ENCODE measurements at regions not wholly inside any gene's neighbourhood (a gene's known extent, or its start where the extent isn't known, plus 50 kb on each side); places are given as distances from the start of the nearest gene placed in this dataset.
A peak's percentile ranks its signal among the peaks of the same experiment; 100 is the strongest.

GRCh38 chr18:42185486-42185885 is 230.5 kb downstream of the PIK3C3 start:
- Histone ChIP-seq H3K4me1 (ENCODE audit: control insufficient read depth, insufficient read depth, low read length, unreplicated experiment) (peaks cover 14% of the 10 kb centered on the region), H3K27ac (ENCODE audit: low read depth, low read length) (no peak overlapping the region), H3K79me2 (ENCODE audit: control insufficient read depth, insufficient read depth, low read length, unreplicated experiment) (no peaks in the 10 kb centered on the region), H3K4me3 (ENCODE audit: low read depth, low read length) (no peak overlapping the region), H2AFZ (ENCODE audit: low read length, unreplicated experiment) (no peak overlapping the region), H3K36me3 (ENCODE audit: insufficient read depth, low read length) (no peaks in the 10 kb centered on the region), H3K27me3 (ENCODE audit: insufficient read depth, low read length) (peaks cover 7% of the 10 kb centered on the region)

- H3K79me2 ChIP-seq (ENCODE audit: control insufficient read depth, insufficient read depth, low read length, unreplicated experiment): no peaks in the 10 kb centered on the region
- peaks cover 20% of the 10 kb centered on the region for H3K4me1 ChIP-seq (ENCODE audit: control insufficient read depth, insufficient read depth, low read length, unreplicated experiment)
- H3K36me3 ChIP-seq (ENCODE audit: insufficient read depth, low read length): no peaks in the 10 kb centered on the region
- peaks cover 7% of the 10 kb centered on the region; the same call in 1 of the 2 replicates for H3K27me3 ChIP-seq (ENCODE audit: insufficient read depth, low read length)
- no peak overlapping the region for H3K27ac ChIP-seq (ENCODE audit: low read depth, low read length)
- no peak overlapping the region for H2AFZ ChIP-seq (ENCODE audit: low read length, unreplicated experiment)
- no peak overlapping the region for H3K4me3 ChIP-seq (ENCODE audit: low read depth, low read length)
These were observed 232.8 kb downstream of the PIK3C3 start for GRCh38 chr18:42187611-42188380.

- Histone ChIP-seq H3K27me3 (ENCODE audit: insufficient read depth, low read length) (peaks cover 7% of the 10 kb centered on the region; the same call in 1 of the 2 replicates), H3K4me3 (ENCODE audit: low read depth, low read length) (no peak overlapping the region), H3K4me1 (ENCODE audit: control insufficient read depth, insufficient read depth, low read length, unreplicated experiment) (peaks cover 7% of the 10 kb centered on the region), H3K36me3 (ENCODE audit: insufficient read depth, low read length) (no peaks in the 10 kb centered on the region), H2AFZ (ENCODE audit: low read length, unreplicated experiment) (no peak overlapping the region), H3K79me2 (ENCODE audit: control insufficient read depth, insufficient read depth, low read length, unreplicated experiment) (no peaks in the 10 kb centered on the region), H3K27ac (ENCODE audit: low read depth, low read length) (no peak overlapping the region)
These were observed 235.6 kb downstream of the PIK3C3 start for GRCh38 chr18:42190643-42191042.

- Histone ChIP-seq H3K27me3 (ENCODE audit: insufficient read depth, low read length) (peaks cover 11% of the 10 kb centered on the region), H2AFZ (ENCODE audit: low read length, unreplicated experiment) (no peak overlapping the region), H3K36me3 (ENCODE audit: insufficient read depth, low read length) (no peaks in the 10 kb centered on the region), H3K79me2 (ENCODE audit: control insufficient read depth, insufficient read depth, low read length, unreplicated experiment) (no peaks in the 10 kb centered on the region), H3K4me1 (ENCODE audit: control insufficient read depth, insufficient read depth, low read length, unreplicated experiment) (peaks cover 7% of the 10 kb centered on the region), H3K4me3 (ENCODE audit: low read depth, low read length) (no peak overlapping the region), H3K27ac (ENCODE audit: low read depth, low read length) (peak overlapping the region; percentile 42; the same call in 1 of the 2 replicates)
These were observed 237.5 kb downstream of the PIK3C3 start for GRCh38 chr18:42192251-42193248.

- no peak overlapping the region for H3K27ac ChIP-seq (ENCODE audit: low read depth, low read length)
These were observed 241.6 kb downstream of the PIK3C3 start for GRCh38 chr18:42196651-42197050.

GRCh38 chr18:42201137-42201536 is 246.1 kb downstream of the PIK3C3 start:
- H3K4me3 ChIP-seq (ENCODE audit: low read depth, low read length): no peak overlapping the region
- no peaks in the 10 kb centered on the region for H3K36me3 ChIP-seq (ENCODE audit: insufficient read depth, low read length)
- H3K27ac ChIP-seq (ENCODE audit: low read depth, low read length): no peak overlapping the region
- no peaks in the 10 kb centered on the region for H3K79me2 ChIP-seq (ENCODE audit: control insufficient read depth, insufficient read depth, low read length, unreplicated experiment)
- peaks cover 8% of the 10 kb centered on the region for H3K27me3 ChIP-seq (ENCODE audit: insufficient read depth, low read length)
- no peak overlapping the region for H2AFZ ChIP-seq (ENCODE audit: low read length, unreplicated experiment)
- no peaks in the 10 kb centered on the region for H3K4me1 ChIP-seq (ENCODE audit: control insufficient read depth, insufficient read depth, low read length, unreplicated experiment)

More at GRCh38 chr18:42196651-42197050, 241.6 kb downstream of the PIK3C3 start:
- Histone ChIP-seq H3K4me1 (ENCODE audit: control insufficient read depth, insufficient read depth, low read length, unreplicated experiment) (peaks cover 7% of the 10 kb centered on the region), H3K27me3 (ENCODE audit: insufficient read depth, low read length) (peaks cover 8% of the 10 kb centered on the region), H2AFZ (ENCODE audit: low read length, unreplicated experiment) (no peak overlapping the region), H3K36me3 (ENCODE audit: insufficient read depth, low read length) (no peaks in the 10 kb centered on the region), H3K4me3 (ENCODE audit: low read depth, low read length) (no peak overlapping the region), H3K79me2 (ENCODE audit: control insufficient read depth, insufficient read depth, low read length, unreplicated experiment) (no peaks in the 10 kb centered on the region)

GRCh38 chr18:42211201-42211600 is 256.2 kb downstream of the PIK3C3 start:
- no peaks in the 10 kb centered on the region for H3K36me3 ChIP-seq (ENCODE audit: insufficient read depth, low read length)
- no peak overlapping the region for H3K4me3 ChIP-seq (ENCODE audit: low read depth, low read length)
- H2AFZ ChIP-seq (ENCODE audit: low read length, unreplicated experiment): no peak overlapping the region
- no peaks in the 10 kb centered on the region for H3K79me2 ChIP-seq (ENCODE audit: control insufficient read depth, insufficient read depth, low read length, unreplicated experiment)
- no peaks in the 10 kb centered on the region for H3K4me1 ChIP-seq (ENCODE audit: control insufficient read depth, insufficient read depth, low read length, unreplicated experiment)
- H3K27me3 ChIP-seq (ENCODE audit: insufficient read depth, low read length): peaks cover 3% of the 10 kb centered on the region; the same call in 1 of the 2 replicates
- no peak overlapping the region for H3K27ac ChIP-seq (ENCODE audit: low read depth, low read length)

- Histone ChIP-seq H3K4me1 (ENCODE audit: control insufficient read depth, insufficient read depth, low read length, unreplicated experiment) (no peaks in the 10 kb centered on the region), H2AFZ (ENCODE audit: low read length, unreplicated experiment) (no peak overlapping the region), H3K27ac (ENCODE audit: low read depth, low read length) (no peak overlapping the region), H3K36me3 (ENCODE audit: insufficient read depth, low read length) (no peaks in the 10 kb centered on the region), H3K4me3 (ENCODE audit: low read depth, low read length) (no peak overlapping the region), H3K79me2 (ENCODE audit: control insufficient read depth, insufficient read depth, low read length, unreplicated experiment) (no peaks in the 10 kb centered on the region), H3K27me3 (ENCODE audit: insufficient read depth, low read length) (peaks cover 31% of the 10 kb centered on the region)
These were observed 267.5 kb downstream of the PIK3C3 start for GRCh38 chr18:42222557-42222956.

GRCh38 chr18:42228581-42228980 is 273.5 kb downstream of the PIK3C3 start:
- H3K4me1 ChIP-seq (ENCODE audit: control insufficient read depth, insufficient read depth, low read length, unreplicated experiment): no peaks in the 10 kb centered on the region
- H3K27ac ChIP-seq (ENCODE audit: low read depth, low read length): no peak overlapping the region
- no peaks in the 10 kb centered on the region for H3K36me3 ChIP-seq (ENCODE audit: insufficient read depth, low read length)
- H3K27me3 ChIP-seq (ENCODE audit: insufficient read depth, low read length): peaks cover 55% of the 10 kb centered on the region
- no peak overlapping the region for H3K4me3 ChIP-seq (ENCODE audit: low read depth, low read length)
- no peak overlapping the region for H2AFZ ChIP-seq (ENCODE audit: low read length, unreplicated experiment)
- H3K79me2 ChIP-seq (ENCODE audit: control insufficient read depth, insufficient read depth, low read length, unreplicated experiment): no peaks in the 10 kb centered on the region

GRCh38 chr18:42229211-42230210 is 274.5 kb downstream of the PIK3C3 start:
- Histone ChIP-seq H3K36me3 (ENCODE audit: insufficient read depth, low read length) (no peaks in the 10 kb centered on the region), H3K27me3 (ENCODE audit: insufficient read depth, low read length) (peaks cover 61% of the 10 kb centered on the region), H3K4me1 (ENCODE audit: control insufficient read depth, insufficient read depth, low read length, unreplicated experiment) (no peaks in the 10 kb centered on the region), H3K4me3 (ENCODE audit: low read depth, low read length) (no peak overlapping the region), H3K79me2 (ENCODE audit: control insufficient read depth, insufficient read depth, low read length, unreplicated experiment) (no peaks in the 10 kb centered on the region), H2AFZ (ENCODE audit: low read length, unreplicated experiment) (no peak overlapping the region), H3K27ac (ENCODE audit: low read depth, low read length) (no peak overlapping the region)
